ENCODE measurements at regions not wholly inside any gene's neighbourhood (a gene's known extent, or its start where the extent isn't known, plus 50 kb on each side); places are given as distances from the start of the nearest gene placed in this dataset.
"Not testable (repeated sequence)": the region's sequence is repeated elsewhere in the genome, so short reads cannot be mapped to it uniquely, and the experiment has no call there.

DNA sequence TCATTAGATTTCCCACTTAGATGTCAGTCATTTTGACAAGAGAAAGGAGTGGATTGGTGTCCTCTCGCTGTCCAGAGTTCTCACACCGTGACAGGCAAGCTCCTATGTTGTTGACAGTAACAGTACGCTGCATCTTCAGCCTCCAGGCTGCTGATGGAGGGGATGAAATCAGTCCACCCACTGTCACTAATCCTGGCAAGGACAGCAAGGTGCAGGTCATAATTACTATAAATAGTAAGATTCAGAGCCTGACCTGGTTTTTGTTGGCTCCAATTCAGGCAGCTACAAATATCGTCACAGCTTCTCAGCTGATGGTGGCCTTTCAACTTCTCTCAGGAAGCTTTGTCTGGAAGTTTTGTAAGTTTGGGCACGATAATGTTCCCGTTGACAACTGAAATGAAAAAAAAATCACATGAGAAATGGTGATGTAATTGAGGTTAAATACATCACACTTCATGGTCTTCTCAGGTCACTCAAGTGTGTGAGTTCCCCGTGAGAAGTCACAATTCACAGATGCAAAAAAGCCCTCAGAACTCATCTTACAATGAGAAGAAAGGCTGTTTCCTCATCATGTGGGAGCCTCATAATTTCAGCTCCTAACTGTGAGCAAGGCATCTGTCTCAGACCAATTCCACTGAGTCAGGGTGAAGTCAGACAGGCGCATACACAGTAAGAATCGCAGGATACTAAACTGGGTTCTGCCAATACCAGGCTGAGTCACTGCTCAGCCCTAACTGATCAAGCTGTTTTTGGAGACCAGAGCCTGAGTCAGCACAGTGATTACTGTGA is 516.9 kb downstream of the RPIA start:
- not testable (repeated sequence) for DNase-seq (ENCODE audit: low spot score)

DNA sequence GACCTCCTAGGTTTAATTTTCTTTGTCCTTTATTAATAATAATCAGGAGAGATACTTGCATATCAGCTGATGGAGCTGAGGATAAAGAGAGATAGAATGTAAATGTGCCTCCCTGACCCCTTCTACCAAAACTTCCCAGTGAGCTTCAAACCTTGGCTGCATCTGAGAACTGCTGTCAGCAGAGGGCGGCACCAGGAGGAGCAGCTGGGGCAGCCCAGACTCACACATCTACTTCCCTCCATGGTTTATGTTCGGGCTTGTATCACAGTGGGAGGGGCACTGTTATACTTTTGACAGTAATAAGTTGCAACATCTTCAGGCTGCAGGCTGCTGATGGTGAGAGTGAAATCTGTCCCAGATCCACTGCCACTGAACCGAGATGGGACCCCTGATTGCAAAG is 521.7 kb downstream of the RPIA start:
- DNase-seq (ENCODE audit: low spot score) = not testable (repeated sequence)

- DNase-seq (ENCODE audit: low spot score) = not testable (repeated sequence)
These were observed 522.3 kb downstream of the RPIA start for GRCh38 chr2:89213811-89214210.

DNA sequence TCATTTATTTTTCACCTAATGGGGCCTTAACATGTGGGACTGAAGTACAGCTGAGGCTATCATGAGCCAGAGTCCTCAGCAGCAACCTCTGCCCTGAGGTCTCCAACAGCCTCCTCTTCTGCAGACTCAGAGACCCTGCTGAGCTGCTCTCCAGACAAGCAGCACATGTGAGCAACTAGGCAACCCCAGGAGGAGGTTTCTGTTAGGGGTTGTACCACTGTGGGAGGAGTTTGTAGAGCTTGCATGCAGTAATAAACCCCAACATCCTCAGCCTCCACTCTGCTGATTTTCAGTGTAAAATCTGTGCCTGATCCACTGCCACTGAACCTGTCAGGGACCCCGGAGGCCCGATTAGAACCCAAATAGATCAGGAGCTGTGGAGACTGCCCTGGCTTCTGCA is 530.0 kb downstream of the RPIA start:
- DNase-seq (ENCODE audit: low spot score) = not testable (repeated sequence)

DNA sequence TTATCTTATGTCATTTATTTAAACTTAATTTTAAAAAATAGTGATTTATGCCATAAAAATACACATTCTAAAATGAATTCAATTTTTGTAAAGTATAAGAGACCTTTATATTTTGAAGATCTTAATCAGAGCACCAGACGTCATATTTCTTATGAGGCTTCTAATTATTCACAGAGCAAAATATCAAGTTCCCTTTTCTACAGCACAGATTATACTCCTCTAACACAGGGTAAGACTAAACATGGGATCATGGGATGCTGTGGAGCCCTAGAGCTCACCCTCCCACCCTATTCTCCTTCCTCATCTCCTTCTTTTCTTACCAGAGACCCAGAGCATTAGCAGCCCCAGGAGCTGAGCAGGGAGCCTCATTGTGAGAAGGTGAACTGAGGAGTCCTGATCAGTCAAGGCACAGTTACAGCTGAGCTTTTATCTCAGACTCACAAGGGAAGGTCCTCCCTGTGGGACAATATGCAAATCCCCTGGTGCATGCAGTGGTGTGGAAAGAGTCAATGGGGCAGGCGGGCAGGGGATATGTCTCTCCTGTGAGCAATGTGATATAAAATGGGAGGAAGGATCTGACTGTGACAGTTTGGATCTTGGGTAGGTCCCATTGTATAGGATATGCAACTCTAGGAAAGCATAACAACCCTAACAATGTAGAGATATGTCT is 530.7 kb downstream of the RPIA start:
- DNase-seq (ENCODE audit: low spot score) = not testable (repeated sequence)

DNA sequence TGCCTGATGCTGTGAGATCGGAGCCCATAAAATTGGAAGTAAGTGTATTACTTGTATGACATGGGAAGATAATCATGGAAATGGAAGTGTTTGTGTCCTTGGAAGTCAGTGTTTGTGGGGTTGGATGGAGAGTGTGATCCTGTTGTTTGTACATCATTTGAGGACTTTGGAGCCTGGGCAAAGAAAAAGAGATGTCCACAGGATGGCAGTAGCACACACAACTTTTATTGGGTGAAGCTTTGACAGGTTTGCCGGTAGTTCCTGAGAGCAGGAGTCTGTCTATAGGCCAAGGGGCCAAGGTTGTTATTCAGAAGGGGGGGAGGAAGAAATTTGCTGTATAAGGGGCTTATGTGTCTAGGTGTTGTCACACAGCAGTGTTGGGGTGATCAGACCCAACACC is 533.3 kb downstream of the RPIA start:
- DNase-seq (ENCODE audit: low spot score) = not testable (repeated sequence)

GRCh38 chr2:89229979-89230378 is 538.5 kb downstream of the RPIA start:
- not testable (repeated sequence) for DNase-seq (ENCODE audit: low spot score)

DNA sequence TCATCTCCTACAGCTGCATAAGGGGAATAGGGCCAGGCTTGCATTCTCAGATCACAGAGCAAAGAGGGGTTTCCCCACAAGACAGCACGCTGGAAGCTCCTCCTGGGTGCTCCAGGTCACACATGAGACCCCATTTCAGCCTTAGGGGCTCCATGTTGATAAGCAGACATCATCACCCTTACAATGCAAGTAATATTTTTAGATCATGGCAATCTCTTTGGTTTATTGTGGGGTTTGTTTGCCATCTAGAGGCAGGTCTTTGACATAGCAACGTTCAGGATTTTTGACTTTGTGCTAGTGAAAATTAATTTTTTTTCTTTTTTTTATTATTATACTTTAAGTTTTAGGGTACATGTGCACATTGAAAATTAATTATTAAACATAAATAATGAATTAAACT is 539.8 kb downstream of the RPIA start:
- DNase-seq (ENCODE audit: low spot score) = not testable (repeated sequence)

DNA sequence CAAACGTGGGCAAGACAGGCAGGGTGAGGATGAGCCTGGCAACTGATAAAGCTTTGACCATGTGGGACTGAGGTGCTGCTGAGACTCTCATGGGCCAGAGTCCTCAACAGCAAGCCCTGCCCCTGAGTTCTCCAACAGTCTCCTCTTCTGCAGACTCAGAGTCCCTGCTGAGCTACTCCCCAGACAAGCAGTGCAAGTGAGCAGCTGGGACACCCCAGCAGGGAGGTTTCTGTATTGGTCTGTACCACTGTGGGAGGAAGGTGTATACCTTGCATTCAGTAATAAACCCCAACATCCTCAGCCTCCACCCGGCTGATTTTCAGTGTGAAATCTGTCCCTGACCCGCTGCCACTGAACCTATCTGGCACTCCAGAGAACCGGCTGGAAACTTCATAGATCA is 542.5 kb downstream of the RPIA start:
- not testable (repeated sequence) for DNase-seq (ENCODE audit: low spot score)

- DNase-seq (ENCODE audit: low spot score) = not testable (repeated sequence)
These were observed 543.5 kb downstream of the RPIA start for GRCh38 chr2:89234818-89235466.

GRCh38 chr2:89236832-89237450 is 545.5 kb downstream of the RPIA start:
- DNase-seq (ENCODE audit: low spot score) = not testable (repeated sequence)

GRCh38 chr2:89237783-89238182 is 546.3 kb downstream of the RPIA start:
- DNase-seq (ENCODE audit: low spot score) = not testable (repeated sequence)

- not testable (repeated sequence) for DNase-seq (ENCODE audit: low spot score)
These were observed 551.7 kb downstream of the RPIA start for GRCh38 chr2:89243114-89243700.

DNA sequence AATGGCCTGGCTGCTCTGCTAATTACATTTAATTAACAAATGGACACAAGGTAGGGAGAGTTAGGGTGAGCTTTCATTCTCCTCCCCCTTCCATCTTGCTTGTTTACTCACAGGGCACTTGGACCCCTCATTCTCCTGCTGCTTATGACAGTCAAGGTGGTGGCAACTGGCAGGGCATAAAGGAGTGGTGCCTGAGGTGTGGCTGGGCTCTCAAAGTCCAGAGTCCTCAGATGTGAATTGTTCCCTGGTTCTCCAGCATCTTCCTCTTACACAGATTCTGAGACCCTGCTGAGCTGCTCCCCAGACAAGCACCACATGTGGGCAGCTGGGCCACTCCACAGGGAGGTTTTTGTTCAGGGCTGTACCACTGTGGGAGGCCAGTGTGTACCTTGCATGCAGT is 552.9 kb downstream of the RPIA start:
- DNase-seq (ENCODE audit: low spot score) = not testable (repeated sequence)

DNA sequence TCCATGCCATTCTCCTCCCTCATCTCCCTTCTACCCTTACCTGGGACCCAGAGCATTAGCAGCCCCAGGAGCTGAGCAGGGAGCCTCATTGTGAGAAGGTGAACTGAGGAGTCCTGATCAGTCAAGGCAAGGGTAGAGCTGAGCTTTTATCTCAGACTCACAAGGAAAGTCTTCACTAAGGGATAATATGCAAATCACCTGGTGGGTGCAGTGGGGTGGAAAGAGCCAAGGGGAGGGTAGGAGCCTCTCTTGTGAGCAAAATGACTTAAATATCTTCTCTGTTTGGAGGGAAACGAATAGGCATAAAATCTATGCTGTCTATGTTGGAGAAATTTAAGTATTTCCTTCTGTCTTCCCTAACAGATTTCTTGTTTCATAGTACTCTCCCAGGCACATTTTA is 554.0 kb downstream of the RPIA start:
- not testable (repeated sequence) for DNase-seq (ENCODE audit: low spot score)

DNA sequence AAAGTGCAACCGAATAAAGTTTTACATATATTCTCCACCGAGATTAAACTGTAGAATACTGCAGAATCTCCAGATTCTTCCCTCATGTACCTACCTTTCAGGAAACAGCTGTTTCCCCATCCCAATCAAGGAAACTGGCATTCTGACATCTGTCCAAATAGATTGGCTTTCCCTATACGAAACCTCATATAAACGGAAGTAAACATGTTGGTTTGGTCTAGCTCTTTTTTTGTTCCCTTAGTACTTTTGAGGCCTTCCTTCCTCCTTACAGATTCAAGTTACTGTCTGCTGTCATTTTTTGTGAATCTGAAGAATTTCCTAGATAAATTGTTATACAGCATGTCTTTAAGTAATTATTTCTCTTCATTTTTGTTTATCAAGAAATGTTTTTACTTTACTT is 554.6 kb downstream of the RPIA start:
- not testable (repeated sequence) for DNase-seq (ENCODE audit: low spot score)

DNA sequence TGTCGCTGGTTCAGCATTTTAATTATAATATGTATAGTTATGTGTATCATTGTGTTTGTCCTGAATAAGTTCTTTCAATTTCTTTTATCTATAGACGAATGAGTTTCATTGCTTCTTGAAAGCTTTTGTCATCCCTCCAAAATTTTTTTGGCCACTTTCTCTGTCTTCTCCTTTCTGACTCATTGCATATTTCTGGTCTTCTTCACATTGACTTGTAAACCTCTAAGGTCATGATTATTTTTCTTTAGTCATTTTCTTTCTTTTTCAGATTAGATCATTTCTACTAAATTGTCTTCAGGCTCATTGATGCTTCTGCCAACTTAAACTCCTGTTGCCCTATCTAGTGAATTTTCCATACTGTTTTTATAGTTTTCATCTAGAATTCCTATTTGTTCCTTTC is 555.1 kb downstream of the RPIA start:
- DNase-seq (ENCODE audit: low spot score) = not testable (repeated sequence)

GRCh38 chr2:89255013-89255412 is 563.5 kb downstream of the RPIA start:
- DNase-seq (ENCODE audit: low spot score) = not testable (repeated sequence)

- DNase-seq (ENCODE audit: low spot score) = not testable (repeated sequence)
These were observed 582.0 kb downstream of the RPIA start for GRCh38 chr2:89273443-89273842.

- DNase-seq (ENCODE audit: low spot score) = not testable (repeated sequence)
These were observed 589.1 kb downstream of the RPIA start for GRCh38 chr2:89280536-89280935.

DNA sequence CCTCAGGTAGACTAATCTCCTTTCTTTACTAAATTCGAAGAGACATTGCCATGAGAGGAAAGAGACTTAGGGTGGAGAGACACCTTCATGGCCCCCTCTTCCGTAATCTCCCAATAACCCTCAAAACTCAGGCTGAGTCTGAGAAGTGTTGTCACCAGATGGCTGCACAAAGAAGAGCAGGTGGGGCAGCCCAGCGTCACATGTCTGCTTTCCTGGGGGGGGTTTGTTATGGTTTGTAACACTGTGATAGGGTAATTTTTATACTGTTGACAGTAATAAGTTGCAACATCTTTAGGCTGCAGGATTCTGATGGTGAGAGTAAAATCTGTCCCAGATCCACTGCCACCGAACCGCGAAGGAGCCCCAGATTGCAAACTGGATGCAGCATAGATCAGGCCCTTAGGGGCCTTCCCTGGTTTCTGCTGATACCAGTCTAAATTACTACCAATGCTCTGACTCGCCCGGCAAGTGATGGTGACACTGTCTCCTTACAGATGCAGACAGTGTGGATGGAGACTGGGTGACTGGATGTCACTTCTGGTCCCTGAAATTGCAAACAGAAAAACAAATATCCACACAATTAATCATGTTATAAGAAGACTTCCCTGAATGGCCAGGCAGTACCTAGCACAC is 595.1 kb downstream of the RPIA start:
- not testable (repeated sequence) for DNase-seq (ENCODE audit: low spot score)

All from mesenteric fat pad (tissue), 1 donor.